MCF 10A (cell line): ENCODE measurements at regions not wholly inside any gene's neighbourhood (a gene's known extent, or its start where the extent isn't known, plus 50 kb on each side); places are given as distances from the start of the nearest gene placed in this dataset.

Experiments used
- BruUV-seq: library from RNA; stranded (reverse); fragments of 400-500 nt; replicated peaks from 2 replicates; lab custom pipeline; 2021; lab: Mats Ljungman, UMichigan
- CTCF ChIA-PET: fragments of 300-600 bp; sonication (Branson Sonifier 250); formaldehyde crosslinking; extraction: SDS; loops from one replicate; lab custom pipeline; 2021; ENCODE audit warnings: antibody characterized with exemption, inconsistent platforms; lab: Yijun Ruan, JAX
- POLR2A ChIA-PET: fragments of 300-600, 350-650 bp; sonication (Branson Sonifier 250); formaldehyde crosslinking; extraction: SDS; loops from one replicate; lab custom pipeline; 2020; ENCODE audit warnings: antibody characterized with exemption, inconsistent platforms; lab: Yijun Ruan, JAX
- DNase-seq: peaks from one replicate; pipeline ENCODE4 v3.0.0-alpha.2; 2018; ENCODE audit not compliant: unreplicated experiment
- H3K27ac Mint-ChIP-seq: one replicate; pipeline ENCODE4 v1.8.0; 2022; ENCODE audit warnings: mild to moderate bottlenecking, low read depth, mixed read lengths; ENCODE audit not compliant: unreplicated experiment
- H3K27me3 Mint-ChIP-seq: one replicate; pipeline ENCODE4 v1.8.0; 2022; ENCODE audit warnings: mixed read lengths; ENCODE audit not compliant: insufficient read depth, unreplicated experiment
- H3K36me3 Mint-ChIP-seq: one replicate; pipeline ENCODE4 v1.8.0; 2022; ENCODE audit warnings: mild to moderate bottlenecking, moderate library complexity, mixed read lengths; ENCODE audit not compliant: insufficient read depth, unreplicated experiment
- H3K4me1 Mint-ChIP-seq: one replicate; pipeline ENCODE4 v1.8.0; 2022; ENCODE audit warnings: mixed read lengths; ENCODE audit not compliant: insufficient read depth, unreplicated experiment
- H3K4me3 Mint-ChIP-seq: one replicate; pipeline ENCODE4 v1.8.0; 2022; ENCODE audit warnings: mild to moderate bottlenecking, moderate library complexity, mixed read lengths; ENCODE audit not compliant: unreplicated experiment
- H3K9me3 Mint-ChIP-seq: one replicate; pipeline ENCODE4 v1.8.0; 2022; ENCODE audit warnings: mixed read lengths; ENCODE audit not compliant: unreplicated experiment
- intact Hi-C: fragments of 100-400 bp; cut with micrococcal nuclease; formaldehyde crosslinking; loops from 2 replicates; pipeline ENCODE4 v1.14.1; 2022
- TF ChIP-seq, protein P1 (sequence below): fragments of 200-600 bp; IDR thresholded peaks from one replicate; pipeline ENCODE4 v1.8.0; 2022; ENCODE audit warnings: antibody characterized with exemption, mild to moderate bottlenecking; ENCODE audit not compliant: unreplicated experiment

DNA sequence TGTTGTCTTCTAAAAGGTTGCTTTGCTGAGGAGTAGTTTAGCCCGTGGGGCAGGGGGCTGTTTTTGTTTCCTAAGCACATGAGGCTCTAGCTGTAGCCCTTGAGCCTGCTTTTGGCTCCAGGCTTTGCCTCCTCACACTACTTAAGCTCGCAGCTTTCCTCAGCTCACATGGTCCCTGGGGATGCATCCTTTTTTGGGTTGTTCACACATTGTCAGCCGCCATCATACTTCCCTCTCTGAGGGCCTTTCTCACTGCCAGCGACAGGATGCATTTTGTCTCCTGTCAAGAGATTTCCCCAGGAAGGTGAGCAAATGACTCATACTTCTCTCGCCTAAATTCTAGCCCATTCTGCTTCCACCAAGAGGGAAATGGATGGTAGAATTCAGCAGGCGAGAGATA lies 279.5 kb upstream of the PKDCC start:
- no peak for DNase-seq
- Mint-ChIP-seq H3K4me1 (no peaks in the 10 kb centered on the region), H3K27ac (no peak overlapping the region), H3K36me3 (no peaks in the 10 kb centered on the region), H3K27me3 (peaks cover 11% of the 10 kb centered on the region), H3K4me3 (no peak overlapping the region), H3K9me3 (no peaks in the 10 kb centered on the region)
- intact Hi-C loops = no loop called here
- ChIA-PET CTCF (interaction anchor here (0.5 to 0.7 kb wide), 2 partner anchors 13 to 225 kb away, joined by 3 read pairs; no protein-coding TSS in a partner anchor), POLR2A (no interaction called here)
- TF ChIP-seq, protein P1, sequence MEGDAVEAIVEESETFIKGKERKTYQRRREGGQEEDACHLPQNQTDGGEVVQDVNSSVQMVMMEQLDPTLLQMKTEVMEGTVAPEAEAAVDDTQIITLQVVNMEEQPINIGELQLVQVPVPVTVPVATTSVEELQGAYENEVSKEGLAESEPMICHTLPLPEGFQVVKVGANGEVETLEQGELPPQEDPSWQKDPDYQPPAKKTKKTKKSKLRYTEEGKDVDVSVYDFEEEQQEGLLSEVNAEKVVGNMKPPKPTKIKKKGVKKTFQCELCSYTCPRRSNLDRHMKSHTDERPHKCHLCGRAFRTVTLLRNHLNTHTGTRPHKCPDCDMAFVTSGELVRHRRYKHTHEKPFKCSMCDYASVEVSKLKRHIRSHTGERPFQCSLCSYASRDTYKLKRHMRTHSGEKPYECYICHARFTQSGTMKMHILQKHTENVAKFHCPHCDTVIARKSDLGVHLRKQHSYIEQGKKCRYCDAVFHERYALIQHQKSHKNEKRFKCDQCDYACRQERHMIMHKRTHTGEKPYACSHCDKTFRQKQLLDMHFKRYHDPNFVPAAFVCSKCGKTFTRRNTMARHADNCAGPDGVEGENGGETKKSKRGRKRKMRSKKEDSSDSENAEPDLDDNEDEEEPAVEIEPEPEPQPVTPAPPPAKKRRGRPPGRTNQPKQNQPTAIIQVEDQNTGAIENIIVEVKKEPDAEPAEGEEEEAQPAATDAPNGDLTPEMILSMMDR = no peak
- no TSS peak for BruUV-seq

DNA sequence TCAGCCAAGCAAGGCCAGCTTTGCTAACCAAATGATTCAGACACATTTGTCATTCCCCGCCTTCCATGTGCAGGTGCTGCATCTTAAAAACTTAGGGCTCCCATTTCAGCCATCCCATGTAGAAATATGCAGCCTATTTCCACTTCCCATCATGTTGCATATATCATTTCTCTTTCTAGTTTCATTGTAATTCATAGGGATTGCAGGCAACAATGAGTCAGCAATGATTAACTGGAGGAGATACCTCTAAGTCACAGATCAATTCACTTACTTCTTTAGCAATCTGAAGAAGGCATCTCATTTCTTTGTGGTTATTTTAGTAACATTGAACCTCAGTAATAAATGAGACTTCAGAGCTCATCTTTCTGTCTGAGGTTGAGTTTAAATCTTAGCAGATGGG lies 276.1 kb upstream of the PKDCC start:
- no TSS peak for BruUV-seq
- TF ChIP-seq, protein P1 = no peak
- Mint-ChIP-seq H3K27me3 (peaks cover 11% of the 10 kb centered on the region), H3K27ac (no peak overlapping the region), H3K36me3 (no peaks in the 10 kb centered on the region), H3K4me1 (no peaks in the 10 kb centered on the region), H3K4me3 (no peak overlapping the region), H3K9me3 (no peaks in the 10 kb centered on the region)
- intact Hi-C loops = no loop called here
- ChIA-PET CTCF (no interaction called here), POLR2A (interaction anchor here (1.2 kb wide), 1 partner anchor 49 kb away, joined by 4 read pairs; no protein-coding TSS in a partner anchor)
- DNase-seq = no peak

DNA sequence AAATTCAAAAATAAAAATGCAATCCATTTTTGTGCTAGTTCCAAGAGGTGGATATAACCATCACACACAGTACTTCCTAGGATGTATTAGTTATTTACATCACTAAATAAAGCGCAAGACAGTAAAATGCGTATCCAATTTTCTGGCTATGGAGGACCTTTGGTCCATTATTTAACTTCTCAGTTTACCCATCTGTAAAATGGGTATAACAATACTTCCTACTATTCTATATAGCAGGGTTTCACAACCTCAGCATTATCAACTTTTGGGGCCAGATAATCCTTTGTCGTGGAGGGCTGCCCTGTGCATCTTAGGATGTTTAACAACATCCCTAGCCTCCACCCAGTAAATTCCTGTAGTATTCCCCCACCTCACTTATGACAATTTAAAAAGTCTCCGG lies 275.1 kb upstream of the PKDCC start:
- Mint-ChIP-seq H3K4me3 (no peak overlapping the region), H3K27me3 (peaks cover 11% of the 10 kb centered on the region), H3K36me3 (no peaks in the 10 kb centered on the region), H3K9me3 (no peaks in the 10 kb centered on the region), H3K4me1 (no peaks in the 10 kb centered on the region), H3K27ac (no peak overlapping the region)
- no TSS peak for BruUV-seq
- TF ChIP-seq, protein P1 = no peak
- intact Hi-C loops = no loop called here
- ChIA-PET POLR2A (interaction anchor here (1.2 kb wide), 1 partner anchor 50 kb away, joined by 4 read pairs; no protein-coding TSS in a partner anchor), CTCF (no interaction called here)
- no peak for DNase-seq

DNA sequence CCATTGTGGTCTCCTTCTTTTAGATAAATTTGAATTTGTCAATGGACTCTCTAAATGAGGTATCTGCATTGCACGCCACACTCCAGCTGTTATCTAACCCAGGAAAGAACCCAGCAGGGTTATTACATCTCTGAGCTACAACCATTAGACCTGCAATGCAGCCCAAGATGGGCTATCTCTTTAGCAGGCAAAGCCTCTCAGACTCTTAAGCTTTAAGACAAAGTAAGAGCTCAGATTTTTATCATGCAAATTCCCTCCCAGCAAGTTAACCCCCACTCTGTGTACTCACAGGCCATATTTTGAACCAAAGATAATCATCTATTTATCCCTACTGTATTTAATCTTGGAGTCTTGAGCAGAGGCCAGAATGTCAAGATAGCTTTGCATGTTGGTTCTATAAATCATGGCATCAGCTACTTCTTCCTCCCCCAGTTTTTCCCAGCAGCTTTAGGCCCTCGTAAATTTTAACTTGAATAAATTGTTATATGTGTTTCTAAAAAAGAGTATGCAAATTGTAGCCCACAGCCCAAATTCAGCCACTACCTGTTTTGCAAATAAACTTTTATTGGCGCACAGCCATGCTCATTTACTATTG lies 273.7 kb upstream of the PKDCC start:
- DNase-seq = no peak
- no peak overlapping the region for H3K4me3 Mint-ChIP-seq
- peaks cover 11% of the 10 kb centered on the region for H3K27me3 Mint-ChIP-seq
- ChIA-PET POLR2A (interaction anchor here (0.7 kb wide), 1 partner anchor 1544 kb away, joined by 3 read pairs; no protein-coding TSS in a partner anchor), CTCF (interaction anchor here (1.3 kb wide), 1 partner anchor 8 kb away, joined by 4 read pairs; no protein-coding TSS in a partner anchor)
- no peaks in the 10 kb centered on the region for H3K4me1 Mint-ChIP-seq
- H3K36me3 Mint-ChIP-seq = no peaks in the 10 kb centered on the region
- no peak overlapping the region for H3K27ac Mint-ChIP-seq
- H3K9me3 Mint-ChIP-seq = no peaks in the 10 kb centered on the region
- TF ChIP-seq, protein P1 = no peak
- BruUV-seq = no TSS peak
- intact Hi-C loops = no loop called here
